ENCODE measurements at regions not wholly inside any gene's neighbourhood (a gene's known extent, or its start where the extent isn't known, plus 50 kb on each side); places are given as distances from the start of the nearest gene placed in this dataset.
"Not testable (repeated sequence)": the region's sequence is repeated elsewhere in the genome, so short reads cannot be mapped to it uniquely, and the experiment has no call there.

DNA sequence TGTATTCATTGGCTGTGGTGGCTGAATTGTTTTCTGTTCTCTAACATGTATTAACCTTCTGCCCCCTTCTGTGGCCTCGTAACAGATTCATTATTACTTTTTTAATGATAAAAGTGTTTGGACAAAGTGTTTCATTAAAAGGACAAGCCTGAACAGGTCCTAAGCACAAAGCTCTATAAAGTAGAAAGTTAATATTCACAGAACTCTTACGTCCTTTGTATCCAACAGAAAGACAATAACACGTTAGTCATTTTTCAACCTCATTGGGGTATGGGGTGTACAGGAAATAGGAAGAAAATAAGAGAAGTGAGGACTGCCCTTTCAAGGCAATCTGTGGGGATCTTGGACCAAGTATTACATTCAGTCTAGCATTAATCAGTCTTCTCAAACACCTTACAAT lies 105.5 kb upstream of the RGPD4 start:
- H3K27ac ChIP-seq (ENCODE audit: low read length) = no peak overlapping the region
- no peaks in the 10 kb centered on the region for H3K9me2 ChIP-seq (ENCODE audit: insufficient read depth, low read length)
- TF ChIP-seq RAD21 (conservative IDR thresholded peaks at IDR 0.05) (no peak), MXI1 (conservative IDR thresholded peaks at IDR 0.05; ENCODE audit: poor library complexity, severe bottlenecking) (no peak), EP300 (conservative IDR thresholded peaks at IDR 0.05; ENCODE audit: poor library complexity, severe bottlenecking) (no peak), TAF1 (IDR thresholded peaks at IDR 0.05; ENCODE audit: low read depth) (no peak), POLR2AphosphoS5 (IDR thresholded peaks at IDR 0.05) (no peak), SMC3 (conservative IDR thresholded peaks at IDR 0.05; ENCODE audit: poor library complexity) (no peak), EZH2 (IDR thresholded peaks at IDR 0.05; ENCODE audit: borderline replicate concordance, insufficient read depth, low read length, poor library complexity, severe bottlenecking) (no peak)
- TF ChIP-seq, protein P1, sequence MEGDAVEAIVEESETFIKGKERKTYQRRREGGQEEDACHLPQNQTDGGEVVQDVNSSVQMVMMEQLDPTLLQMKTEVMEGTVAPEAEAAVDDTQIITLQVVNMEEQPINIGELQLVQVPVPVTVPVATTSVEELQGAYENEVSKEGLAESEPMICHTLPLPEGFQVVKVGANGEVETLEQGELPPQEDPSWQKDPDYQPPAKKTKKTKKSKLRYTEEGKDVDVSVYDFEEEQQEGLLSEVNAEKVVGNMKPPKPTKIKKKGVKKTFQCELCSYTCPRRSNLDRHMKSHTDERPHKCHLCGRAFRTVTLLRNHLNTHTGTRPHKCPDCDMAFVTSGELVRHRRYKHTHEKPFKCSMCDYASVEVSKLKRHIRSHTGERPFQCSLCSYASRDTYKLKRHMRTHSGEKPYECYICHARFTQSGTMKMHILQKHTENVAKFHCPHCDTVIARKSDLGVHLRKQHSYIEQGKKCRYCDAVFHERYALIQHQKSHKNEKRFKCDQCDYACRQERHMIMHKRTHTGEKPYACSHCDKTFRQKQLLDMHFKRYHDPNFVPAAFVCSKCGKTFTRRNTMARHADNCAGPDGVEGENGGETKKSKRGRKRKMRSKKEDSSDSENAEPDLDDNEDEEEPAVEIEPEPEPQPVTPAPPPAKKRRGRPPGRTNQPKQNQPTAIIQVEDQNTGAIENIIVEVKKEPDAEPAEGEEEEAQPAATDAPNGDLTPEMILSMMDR (IDR thresholded peaks at IDR 0.05; ENCODE audit: poor library complexity, severe bottlenecking) = no peak
- TF ChIP-seq, protein P2, sequence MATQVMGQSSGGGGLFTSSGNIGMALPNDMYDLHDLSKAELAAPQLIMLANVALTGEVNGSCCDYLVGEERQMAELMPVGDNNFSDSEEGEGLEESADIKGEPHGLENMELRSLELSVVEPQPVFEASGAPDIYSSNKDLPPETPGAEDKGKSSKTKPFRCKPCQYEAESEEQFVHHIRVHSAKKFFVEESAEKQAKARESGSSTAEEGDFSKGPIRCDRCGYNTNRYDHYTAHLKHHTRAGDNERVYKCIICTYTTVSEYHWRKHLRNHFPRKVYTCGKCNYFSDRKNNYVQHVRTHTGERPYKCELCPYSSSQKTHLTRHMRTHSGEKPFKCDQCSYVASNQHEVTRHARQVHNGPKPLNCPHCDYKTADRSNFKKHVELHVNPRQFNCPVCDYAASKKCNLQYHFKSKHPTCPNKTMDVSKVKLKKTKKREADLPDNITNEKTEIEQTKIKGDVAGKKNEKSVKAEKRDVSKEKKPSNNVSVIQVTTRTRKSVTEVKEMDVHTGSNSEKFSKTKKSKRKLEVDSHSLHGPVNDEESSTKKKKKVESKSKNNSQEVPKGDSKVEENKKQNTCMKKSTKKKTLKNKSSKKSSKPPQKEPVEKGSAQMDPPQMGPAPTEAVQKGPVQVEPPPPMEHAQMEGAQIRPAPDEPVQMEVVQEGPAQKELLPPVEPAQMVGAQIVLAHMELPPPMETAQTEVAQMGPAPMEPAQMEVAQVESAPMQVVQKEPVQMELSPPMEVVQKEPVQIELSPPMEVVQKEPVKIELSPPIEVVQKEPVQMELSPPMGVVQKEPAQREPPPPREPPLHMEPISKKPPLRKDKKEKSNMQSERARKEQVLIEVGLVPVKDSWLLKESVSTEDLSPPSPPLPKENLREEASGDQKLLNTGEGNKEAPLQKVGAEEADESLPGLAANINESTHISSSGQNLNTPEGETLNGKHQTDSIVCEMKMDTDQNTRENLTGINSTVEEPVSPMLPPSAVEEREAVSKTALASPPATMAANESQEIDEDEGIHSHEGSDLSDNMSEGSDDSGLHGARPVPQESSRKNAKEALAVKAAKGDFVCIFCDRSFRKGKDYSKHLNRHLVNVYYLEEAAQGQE (IDR thresholded peaks at IDR 0.05; ENCODE audit: borderline replicate concordance) = no peak

DNA sequence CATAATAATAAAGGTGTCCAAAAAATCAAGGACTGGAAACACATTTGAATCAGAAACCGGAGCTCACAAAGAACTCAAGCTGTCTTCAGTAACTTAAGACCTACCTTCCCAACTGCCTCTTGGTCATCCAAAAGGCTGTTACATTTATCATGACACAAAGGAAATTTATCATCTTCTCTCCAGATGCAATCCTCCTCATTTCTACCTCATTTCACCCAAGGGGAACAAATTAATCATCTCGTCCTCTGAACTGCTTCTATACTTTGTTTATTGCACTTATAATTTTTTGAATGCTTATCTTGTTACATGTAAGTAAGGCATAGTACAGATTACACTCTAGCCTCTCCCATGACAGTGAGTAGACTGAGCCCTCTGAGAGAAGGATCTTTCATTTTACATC lies 105.1 kb upstream of the RGPD4 start:
- Histone ChIP-seq H3F3A (ENCODE audit: insufficient read depth, low read length, poor library complexity, severe bottlenecking) (no peaks in the 10 kb centered on the region), H3K4me3 (ENCODE audit: low read length) (no peak overlapping the region), H2AFZ (ENCODE audit: low read depth, low read length) (no peak overlapping the region), H3K9me3 (ENCODE audit: low read length) (no peaks in the 10 kb centered on the region), H3K4me2 (ENCODE audit: low read length) (no peak overlapping the region), H3K9ac (ENCODE audit: low read length) (no peak overlapping the region), H3K27ac (ENCODE audit: low read length) (no peak overlapping the region), H3K79me2 (replicated peaks; ENCODE audit: insufficient read depth, low read length) (no peaks in the 10 kb centered on the region), H4K20me1 (ENCODE audit: insufficient read depth) (no peaks in the 10 kb centered on the region), H3K36me3 (ENCODE audit: insufficient read depth, low read length) (no peaks in the 10 kb centered on the region), H3K9me2 (ENCODE audit: insufficient read depth, low read length) (no peaks in the 10 kb centered on the region), H3K27me3 (ENCODE audit: insufficient read depth, low read depth, low read length) (no peaks in the 10 kb centered on the region)
- TF ChIP-seq POLR2AphosphoS5 (IDR thresholded peaks at IDR 0.05) (no peak), MXI1 (conservative IDR thresholded peaks at IDR 0.05; ENCODE audit: poor library complexity, severe bottlenecking) (no peak), SMC3 (conservative IDR thresholded peaks at IDR 0.05; ENCODE audit: poor library complexity) (no peak), TAF1 (IDR thresholded peaks at IDR 0.05; ENCODE audit: low read depth) (no peak), EZH2 (IDR thresholded peaks at IDR 0.05; ENCODE audit: borderline replicate concordance, insufficient read depth, low read length, poor library complexity, severe bottlenecking) (no peak), EP300 (conservative IDR thresholded peaks at IDR 0.05; ENCODE audit: poor library complexity, severe bottlenecking) (no peak), RAD21 (conservative IDR thresholded peaks at IDR 0.05) (no peak)
- TF ChIP-seq, protein P2 (IDR thresholded peaks at IDR 0.05; ENCODE audit: borderline replicate concordance) = no peak
- TF ChIP-seq, protein P1 (IDR thresholded peaks at IDR 0.05; ENCODE audit: poor library complexity, severe bottlenecking) = no peak

More for the DNA sequence above, 105.5 kb upstream of the RGPD4 start:
- H3F3A ChIP-seq (ENCODE audit: insufficient read depth, low read length, poor library complexity, severe bottlenecking) = no peaks in the 10 kb centered on the region
- H4K20me1 ChIP-seq (ENCODE audit: insufficient read depth) = no peaks in the 10 kb centered on the region
- no peak overlapping the region for H2AFZ ChIP-seq (ENCODE audit: low read depth, low read length)
- no peak overlapping the region for H3K4me3 ChIP-seq (ENCODE audit: low read length)
- no peak overlapping the region for H3K9ac ChIP-seq (ENCODE audit: low read length)
- H3K9me3 ChIP-seq (ENCODE audit: low read length) = no peaks in the 10 kb centered on the region
- H3K27me3 ChIP-seq (ENCODE audit: insufficient read depth, low read depth, low read length) = no peaks in the 10 kb centered on the region
- no peaks in the 10 kb centered on the region for H3K36me3 ChIP-seq (ENCODE audit: insufficient read depth, low read length)
- no peaks in the 10 kb centered on the region for H3K79me2 ChIP-seq (replicated peaks; ENCODE audit: insufficient read depth, low read length)
- no peak overlapping the region for H3K4me2 ChIP-seq (ENCODE audit: low read length)

DNA sequence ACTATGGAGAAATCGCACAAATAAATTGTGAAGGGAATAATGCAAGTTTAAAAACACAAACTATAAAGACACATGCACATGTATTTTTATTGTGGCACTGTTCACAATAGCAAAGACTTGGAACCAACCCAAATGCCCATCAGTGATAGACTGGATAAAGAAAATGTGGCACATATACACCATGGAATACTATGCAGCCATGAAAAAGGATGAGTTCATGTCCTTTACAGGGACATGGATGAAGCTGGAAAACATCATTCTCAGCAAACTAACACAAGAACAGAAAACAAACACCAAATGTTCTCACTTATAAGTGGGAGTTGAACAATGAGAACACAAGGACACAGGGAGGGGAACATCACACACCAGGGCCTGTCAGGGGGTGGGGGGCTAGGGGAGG lies 100.9 kb upstream of the RGPD4 start:
- not testable (repeated sequence) for H3K9me3 ChIP-seq (ENCODE audit: low read length); H3K9me2 ChIP-seq (ENCODE audit: insufficient read depth, low read length); H3K79me2 ChIP-seq (replicated peaks; ENCODE audit: insufficient read depth, low read length); H2AFZ ChIP-seq (ENCODE audit: low read depth, low read length); H4K20me1 ChIP-seq (ENCODE audit: insufficient read depth); H3K4me2 ChIP-seq (ENCODE audit: low read length); H3K27ac ChIP-seq (ENCODE audit: low read length); H3F3A ChIP-seq (ENCODE audit: insufficient read depth, low read length, poor library complexity, severe bottlenecking); H3K27me3 ChIP-seq (ENCODE audit: insufficient read depth, low read depth, low read length); H3K9ac ChIP-seq (ENCODE audit: low read length); H3K36me3 ChIP-seq (ENCODE audit: insufficient read depth, low read length); H3K4me3 ChIP-seq (ENCODE audit: low read length)
